Peyer's patch (tissue), 4 donors: ENCODE measurements at regions not wholly inside any gene's neighbourhood (a gene's known extent, or its start where the extent isn't known, plus 50 kb on each side); places are given as distances from the start of the nearest gene placed in this dataset.

Experiments used
- POLR2A ChIP-seq, 2 donors: fragments of 450-650 bp; IDR thresholded peaks; one replicate each; pipeline ENCODE4 v1.5.1; 2017; ENCODE audit warnings: antibody characterized with exemption in 2 of 2, mild to moderate bottlenecking in 2 of 2, moderate library complexity in 2 of 2
- TF ChIP-seq, protein P1 (sequence below), 6 experiments: fragments of 450-650 bp in 4 of 6; fragments of 200-600 bp in 2 of 6; sonication (generic) in 1 of 6; IDR thresholded peaks; one replicate each; pipeline ENCODE4 v1.5.1; 2017 to 2019; ENCODE audit warnings: antibody characterized with exemption in 6 of 6, mild to moderate bottlenecking in 3 of 6, moderate library complexity in 1 of 6

DNA sequence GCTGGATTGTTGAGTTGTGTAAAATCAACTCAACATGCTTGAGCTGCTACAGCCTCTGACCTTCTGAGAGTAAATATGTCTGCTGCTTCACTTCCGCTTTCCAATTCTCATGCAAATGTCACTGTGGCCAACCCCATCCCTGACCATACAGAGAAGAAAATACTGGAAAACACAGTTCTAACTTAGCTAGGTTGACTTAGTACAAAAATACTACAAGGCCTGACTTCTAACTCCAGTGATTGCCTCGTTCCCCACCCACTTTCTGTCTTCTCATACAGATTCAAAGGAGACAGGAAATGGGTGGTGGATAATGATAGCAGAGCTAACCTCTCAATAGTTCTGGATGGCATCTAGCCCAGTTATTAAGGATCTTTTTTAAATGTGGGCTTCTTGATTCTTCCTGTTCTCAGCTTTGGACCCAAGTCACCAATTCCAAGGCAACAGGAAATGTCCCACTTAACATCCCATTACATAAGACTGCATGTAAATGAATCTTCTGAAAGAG is 226.6 kb upstream of the SLC24A2 start:
- no peak for TF ChIP-seq POLR2A (IDR thresholded peaks at IDR 0.05)
- TF ChIP-seq, protein P1, sequence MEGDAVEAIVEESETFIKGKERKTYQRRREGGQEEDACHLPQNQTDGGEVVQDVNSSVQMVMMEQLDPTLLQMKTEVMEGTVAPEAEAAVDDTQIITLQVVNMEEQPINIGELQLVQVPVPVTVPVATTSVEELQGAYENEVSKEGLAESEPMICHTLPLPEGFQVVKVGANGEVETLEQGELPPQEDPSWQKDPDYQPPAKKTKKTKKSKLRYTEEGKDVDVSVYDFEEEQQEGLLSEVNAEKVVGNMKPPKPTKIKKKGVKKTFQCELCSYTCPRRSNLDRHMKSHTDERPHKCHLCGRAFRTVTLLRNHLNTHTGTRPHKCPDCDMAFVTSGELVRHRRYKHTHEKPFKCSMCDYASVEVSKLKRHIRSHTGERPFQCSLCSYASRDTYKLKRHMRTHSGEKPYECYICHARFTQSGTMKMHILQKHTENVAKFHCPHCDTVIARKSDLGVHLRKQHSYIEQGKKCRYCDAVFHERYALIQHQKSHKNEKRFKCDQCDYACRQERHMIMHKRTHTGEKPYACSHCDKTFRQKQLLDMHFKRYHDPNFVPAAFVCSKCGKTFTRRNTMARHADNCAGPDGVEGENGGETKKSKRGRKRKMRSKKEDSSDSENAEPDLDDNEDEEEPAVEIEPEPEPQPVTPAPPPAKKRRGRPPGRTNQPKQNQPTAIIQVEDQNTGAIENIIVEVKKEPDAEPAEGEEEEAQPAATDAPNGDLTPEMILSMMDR (IDR thresholded peaks at IDR 0.05), result no peak
